ENCODE measurements at regions not wholly inside any gene's neighbourhood (a gene's known extent, or its start where the extent isn't known, plus 50 kb on each side); places are given as distances from the start of the nearest gene placed in this dataset.
"Not testable (repeated sequence)": the region's sequence is repeated elsewhere in the genome, so short reads cannot be mapped to it uniquely, and the experiment has no call there.

GRCh38 chr3:107468782-107469181, 54.0 kb upstream of the BBX start:
- no peak for DNase-seq (ENCODE audit: low read depth in 2 of 2)

GRCh38 chr3:107470496-107470895, 52.3 kb upstream of the BBX start:
- not testable (repeated sequence) for DNase-seq (ENCODE audit: low read depth in 2 of 2)
